ENCODE measurements at regions not wholly inside any gene's neighbourhood (a gene's known extent, or its start where the extent isn't known, plus 50 kb on each side); places are given as distances from the start of the nearest gene placed in this dataset.

DNA sequence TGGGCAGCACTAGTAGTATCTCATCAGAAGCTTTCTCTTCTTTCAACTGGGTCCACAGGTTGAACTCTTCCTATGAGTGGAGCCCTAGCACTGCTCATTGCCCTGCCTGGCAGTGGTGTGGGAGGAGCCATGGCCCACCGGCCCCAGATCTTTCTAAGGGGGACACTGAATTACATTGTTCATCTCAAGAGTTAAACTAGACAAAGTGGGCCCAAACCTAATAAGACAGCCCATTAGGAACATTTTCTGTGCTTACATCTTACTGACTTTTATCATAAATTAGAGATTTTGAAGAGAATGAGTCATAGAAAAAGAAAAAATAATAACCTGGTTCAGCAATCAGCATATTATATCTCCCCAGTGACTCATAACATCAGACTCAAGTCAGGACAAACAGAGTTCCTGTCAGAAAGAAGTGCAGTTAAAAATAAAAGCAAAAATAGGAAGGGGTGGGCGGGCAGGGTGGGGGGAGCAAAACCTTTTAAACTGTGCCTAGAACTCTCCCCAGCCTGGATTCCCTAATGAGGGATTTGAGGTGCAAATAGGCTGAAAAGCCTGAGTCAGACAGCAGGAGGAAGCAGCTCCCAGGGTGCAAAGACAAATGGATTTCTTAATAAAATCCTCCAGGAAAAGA, 161.6 kb upstream of the TRIB2 start:
- TF ChIP-seq, protein P1, sequence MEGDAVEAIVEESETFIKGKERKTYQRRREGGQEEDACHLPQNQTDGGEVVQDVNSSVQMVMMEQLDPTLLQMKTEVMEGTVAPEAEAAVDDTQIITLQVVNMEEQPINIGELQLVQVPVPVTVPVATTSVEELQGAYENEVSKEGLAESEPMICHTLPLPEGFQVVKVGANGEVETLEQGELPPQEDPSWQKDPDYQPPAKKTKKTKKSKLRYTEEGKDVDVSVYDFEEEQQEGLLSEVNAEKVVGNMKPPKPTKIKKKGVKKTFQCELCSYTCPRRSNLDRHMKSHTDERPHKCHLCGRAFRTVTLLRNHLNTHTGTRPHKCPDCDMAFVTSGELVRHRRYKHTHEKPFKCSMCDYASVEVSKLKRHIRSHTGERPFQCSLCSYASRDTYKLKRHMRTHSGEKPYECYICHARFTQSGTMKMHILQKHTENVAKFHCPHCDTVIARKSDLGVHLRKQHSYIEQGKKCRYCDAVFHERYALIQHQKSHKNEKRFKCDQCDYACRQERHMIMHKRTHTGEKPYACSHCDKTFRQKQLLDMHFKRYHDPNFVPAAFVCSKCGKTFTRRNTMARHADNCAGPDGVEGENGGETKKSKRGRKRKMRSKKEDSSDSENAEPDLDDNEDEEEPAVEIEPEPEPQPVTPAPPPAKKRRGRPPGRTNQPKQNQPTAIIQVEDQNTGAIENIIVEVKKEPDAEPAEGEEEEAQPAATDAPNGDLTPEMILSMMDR (IDR thresholded peaks at IDR 0.05) = peak; percentile 7
- TF ChIP-seq EZH2 (IDR thresholded peaks at IDR 0.05) (no peak), EZH2phosphoT487 (IDR thresholded peaks at IDR 0.05) (no peak)
